ENCODE measurements at regions not wholly inside any gene's neighbourhood (a gene's known extent, or its start where the extent isn't known, plus 50 kb on each side); places are given as distances from the start of the nearest gene placed in this dataset.

GRCh38 chr5:107170620-107171019 is 500.1 kb downstream of the EFNA5 start:
- H3K4me1 ChIP-seq (ENCODE audit: control insufficient read depth in 1 of 2, insufficient read depth in 2 of 2, low read depth in 1 of 2, low read length in 1 of 2): no peaks in the 10 kb centered on the region
- ChIA-PET CTCF (no interaction called here), POLR2A (no interaction called here)
- H3K9me3 ChIP-seq: no peaks in the 10 kb centered on the region
- no peak overlapping the region for H3K4me2 ChIP-seq
- no peaks in the 10 kb centered on the region for H3K36me3 ChIP-seq (replicated peaks in 1 of 2; ENCODE audit: control insufficient read depth in 1 of 2, insufficient read depth in 2 of 2, low read length in 1 of 2)
- no peaks in the 10 kb centered on the region for H3K79me2 ChIP-seq (ENCODE audit: insufficient read depth)
- no peak for TF ChIP-seq ZBTB33 (IDR thresholded peaks at IDR 0.05; ENCODE audit: borderline replicate concordance, low read depth)
- no peak for TF ChIP-seq EZH2phosphoT487 (IDR thresholded peaks at IDR 0.05; ENCODE audit: borderline replicate concordance, low read depth)
- TF ChIP-seq, protein P1, sequence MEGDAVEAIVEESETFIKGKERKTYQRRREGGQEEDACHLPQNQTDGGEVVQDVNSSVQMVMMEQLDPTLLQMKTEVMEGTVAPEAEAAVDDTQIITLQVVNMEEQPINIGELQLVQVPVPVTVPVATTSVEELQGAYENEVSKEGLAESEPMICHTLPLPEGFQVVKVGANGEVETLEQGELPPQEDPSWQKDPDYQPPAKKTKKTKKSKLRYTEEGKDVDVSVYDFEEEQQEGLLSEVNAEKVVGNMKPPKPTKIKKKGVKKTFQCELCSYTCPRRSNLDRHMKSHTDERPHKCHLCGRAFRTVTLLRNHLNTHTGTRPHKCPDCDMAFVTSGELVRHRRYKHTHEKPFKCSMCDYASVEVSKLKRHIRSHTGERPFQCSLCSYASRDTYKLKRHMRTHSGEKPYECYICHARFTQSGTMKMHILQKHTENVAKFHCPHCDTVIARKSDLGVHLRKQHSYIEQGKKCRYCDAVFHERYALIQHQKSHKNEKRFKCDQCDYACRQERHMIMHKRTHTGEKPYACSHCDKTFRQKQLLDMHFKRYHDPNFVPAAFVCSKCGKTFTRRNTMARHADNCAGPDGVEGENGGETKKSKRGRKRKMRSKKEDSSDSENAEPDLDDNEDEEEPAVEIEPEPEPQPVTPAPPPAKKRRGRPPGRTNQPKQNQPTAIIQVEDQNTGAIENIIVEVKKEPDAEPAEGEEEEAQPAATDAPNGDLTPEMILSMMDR (IDR thresholded peaks at IDR 0.05): no peak
- TF ChIP-seq YY1 (IDR thresholded peaks at IDR 0.05; ENCODE audit: low read depth): no peak
- no peak for TF ChIP-seq MXI1 (IDR thresholded peaks at IDR 0.05; ENCODE audit: low read depth, low read length)
- no peak overlapping the region for H3K4me3 ChIP-seq (ENCODE audit: low read depth in 2 of 2, low read length in 1 of 2)
- WGBS (ENCODE audit: low lambda C conversion rate): 39% methylated on average over 3 of the region's 3 CpGs
- no peaks in the 10 kb centered on the region for H4K20me1 ChIP-seq (ENCODE audit: insufficient read depth)
- H3K27me3 ChIP-seq (ENCODE audit: insufficient read depth): no peaks in the 10 kb centered on the region
- no peaks in the 10 kb centered on the region for H3K9me2 ChIP-seq
- no peak overlapping the region for H3K27ac ChIP-seq (ENCODE audit: low read depth in 2 of 2, low read length in 1 of 2)
- H3K9ac ChIP-seq: no peak overlapping the region
- H3F3A ChIP-seq (replicated peaks; ENCODE audit: insufficient read depth): no peaks in the 10 kb centered on the region
- no peak overlapping the region for H2AFZ ChIP-seq (ENCODE audit: low read depth)
- no peak for DNase-seq

DNA sequence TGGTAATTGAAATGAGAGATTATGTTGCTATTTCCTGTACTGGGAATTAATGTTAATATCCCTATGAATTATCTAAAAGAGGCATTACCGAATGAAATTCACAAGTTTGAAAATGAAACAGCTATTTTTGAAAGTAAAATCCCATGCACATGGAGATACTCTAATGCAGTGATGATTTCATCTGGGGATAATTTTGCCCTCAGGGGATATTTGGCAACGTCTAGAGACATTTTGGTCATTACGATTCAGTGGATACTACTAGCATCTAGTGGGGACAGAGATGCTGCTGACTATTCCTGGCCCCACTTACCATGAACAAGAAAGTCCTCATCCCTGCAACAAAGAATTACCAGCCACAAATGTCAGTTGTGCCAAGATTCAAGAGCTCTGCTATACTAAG is 500.9 kb downstream of the EFNA5 start:
- no peaks in the 10 kb centered on the region for H3F3A ChIP-seq (replicated peaks; ENCODE audit: insufficient read depth)
- POLR2A ChIA-PET: no interaction called here
- no peaks in the 10 kb centered on the region for H3K79me2 ChIP-seq (ENCODE audit: insufficient read depth)
- no peak overlapping the region for H3K27ac ChIP-seq (ENCODE audit: low read depth in 2 of 2, low read length in 1 of 2)
- H3K9me3 ChIP-seq: no peaks in the 10 kb centered on the region
- H3K9ac ChIP-seq: no peak overlapping the region
- TF ChIP-seq POLR2AphosphoS5 (IDR thresholded peaks at IDR 0.05; ENCODE audit: low read depth, low read length) (no peak), MEF2A (IDR thresholded peaks at IDR 0.05; ENCODE audit: borderline replicate concordance, low read depth) (no peak), MXI1 (IDR thresholded peaks at IDR 0.05; ENCODE audit: low read depth, low read length) (no peak), TEAD4 (IDR thresholded peaks at IDR 0.05; ENCODE audit: borderline replicate concordance, insufficient read depth) (no peak), NRF1 (IDR thresholded peaks at IDR 0.05; ENCODE audit: low read depth, low read length) (no peak), CHD2 (IDR thresholded peaks at IDR 0.05; ENCODE audit: low read length, partially characterized antibody) (no peak), IRF3 (IDR thresholded peaks at IDR 0.05; ENCODE audit: low read depth, low read length) (no peak)
- H3K4me1 ChIP-seq (ENCODE audit: control insufficient read depth in 1 of 2, insufficient read depth in 2 of 2, low read depth in 1 of 2, low read length in 1 of 2): no peaks in the 10 kb centered on the region
- no peak for DNase-seq
- H3K9me2 ChIP-seq: no peaks in the 10 kb centered on the region
- no peaks in the 10 kb centered on the region for H3K36me3 ChIP-seq (replicated peaks in 1 of 2; ENCODE audit: control insufficient read depth in 1 of 2, insufficient read depth in 2 of 2, low read length in 1 of 2)
- WGBS (ENCODE audit: low lambda C conversion rate): 61% methylated on average over 3 of the region's 3 CpGs
- H3K4me3 ChIP-seq (ENCODE audit: low read depth in 2 of 2, low read length in 1 of 2): no peak overlapping the region
- CTCF ChIA-PET: interaction anchor here (1.2 kb wide), 1 partner anchor 15 kb away, joined by 3 read pairs; no protein-coding TSS in a partner anchor
- no peak overlapping the region for H3K4me2 ChIP-seq
- H2AFZ ChIP-seq (ENCODE audit: low read depth): no peak overlapping the region
- no peaks in the 10 kb centered on the region for H3K27me3 ChIP-seq (ENCODE audit: insufficient read depth)
- H4K20me1 ChIP-seq (ENCODE audit: insufficient read depth): no peaks in the 10 kb centered on the region
